ENCODE measurements at regions not wholly inside any gene's neighbourhood (a gene's known extent, or its start where the extent isn't known, plus 50 kb on each side); places are given as distances from the start of the nearest gene placed in this dataset.

DNA sequence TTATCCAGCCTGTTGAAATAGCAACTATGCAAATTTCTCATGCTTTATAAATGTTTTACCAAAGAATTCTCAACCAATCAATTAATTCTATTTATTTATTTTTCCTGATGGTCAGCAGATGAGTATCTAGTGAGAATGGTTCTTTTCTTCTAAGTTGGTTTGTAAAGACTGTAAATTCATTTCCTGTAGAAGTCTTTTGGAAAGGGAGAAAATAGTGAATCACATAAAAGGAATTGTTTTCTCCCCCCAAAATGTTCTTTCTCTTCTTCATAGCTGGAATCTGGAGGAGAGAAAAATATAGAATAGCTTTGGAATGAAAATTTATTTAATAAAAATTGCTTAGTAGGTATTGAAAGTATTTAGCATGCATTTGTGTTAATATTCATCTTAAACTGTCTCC lies 836.1 kb upstream of the ZEB2 start:
- Histone ChIP-seq H3K4me3 (ENCODE audit: low read depth, low read length) (no peak overlapping the region), H3K4me1 (ENCODE audit: insufficient read depth) (no peaks in the 10 kb centered on the region), H3K27ac (ENCODE audit: low read depth) (no peak overlapping the region), H3K36me3 (ENCODE audit: insufficient read depth) (peaks cover 1% of the 10 kb centered on the region)
- DNase-seq (ENCODE audit: extremely low spot score) = no peak

- WGBS = 65% methylated on average over 5 of the region's 5 CpGs
- DNase-seq (ENCODE audit: extremely low spot score) = no peak
- H3K4me3 ChIP-seq (ENCODE audit: low read depth, low read length) = no peak overlapping the region
- no peaks in the 10 kb centered on the region for H3K4me1 ChIP-seq (ENCODE audit: insufficient read depth)
- no peak overlapping the region for H3K27ac ChIP-seq (ENCODE audit: low read depth)
- no peaks in the 10 kb centered on the region for H3K36me3 ChIP-seq (ENCODE audit: insufficient read depth)
Observed at GRCh38 chr2:145352484-145352883, 832.6 kb upstream of the ZEB2 start.

GRCh38 chr2:145351864-145352425 lies 832.0 kb upstream of the ZEB2 start:
- no peak overlapping the region for H3K27ac ChIP-seq (ENCODE audit: low read depth)
- WGBS = 92% methylated on average over 2 of the region's 2 CpGs
- no peaks in the 10 kb centered on the region for H3K4me1 ChIP-seq (ENCODE audit: insufficient read depth)
- no peaks in the 10 kb centered on the region for H3K36me3 ChIP-seq (ENCODE audit: insufficient read depth)
- no peak for DNase-seq (ENCODE audit: extremely low spot score)
- H3K4me3 ChIP-seq (ENCODE audit: low read depth, low read length) = no peak overlapping the region

DNA sequence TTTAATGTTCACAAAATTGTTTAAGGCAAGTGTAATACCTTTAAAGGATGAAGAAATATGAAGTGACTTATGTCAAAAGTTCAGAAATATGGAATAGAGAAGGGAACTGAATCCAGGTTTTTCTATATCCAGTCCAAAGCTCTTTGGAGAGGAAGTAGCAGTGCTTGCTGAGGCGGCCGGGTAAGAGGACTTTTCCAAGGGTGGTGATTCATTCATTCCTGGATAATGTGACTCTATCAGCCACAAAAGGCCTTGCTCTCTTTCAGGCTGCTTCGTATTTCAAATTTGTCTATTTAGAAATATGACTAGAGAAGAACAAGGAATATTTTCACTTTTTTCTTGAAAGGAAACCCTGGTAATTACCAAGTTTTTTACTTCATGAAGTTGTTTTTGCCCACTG lies 830.1 kb upstream of the ZEB2 start:
- no peak for DNase-seq (ENCODE audit: extremely low spot score)
- Histone ChIP-seq H3K27ac (ENCODE audit: low read depth) (no peak overlapping the region), H3K4me3 (ENCODE audit: low read depth, low read length) (no peak overlapping the region), H3K4me1 (ENCODE audit: insufficient read depth) (no peaks in the 10 kb centered on the region), H3K36me3 (ENCODE audit: insufficient read depth) (no peaks in the 10 kb centered on the region)
- WGBS = 61% methylated on average over 3 of the region's 3 CpGs

- no peaks in the 10 kb centered on the region for H3K36me3 ChIP-seq (ENCODE audit: insufficient read depth)
- no peak for DNase-seq (ENCODE audit: extremely low spot score)
- H3K4me3 ChIP-seq (ENCODE audit: low read depth, low read length) = no peak overlapping the region
- H3K27ac ChIP-seq (ENCODE audit: low read depth) = no peak overlapping the region
- no peaks in the 10 kb centered on the region for H3K4me1 ChIP-seq (ENCODE audit: insufficient read depth)
Observed at GRCh38 chr2:145344076-145344724, 824.3 kb upstream of the ZEB2 start.

GRCh38 chr2:145343287-145343686 lies 823.4 kb upstream of the ZEB2 start:
- WGBS = 47% methylated on average over 2 of the region's 2 CpGs
- Histone ChIP-seq H3K36me3 (ENCODE audit: insufficient read depth) (no peaks in the 10 kb centered on the region), H3K4me3 (ENCODE audit: low read depth, low read length) (no peak overlapping the region), H3K4me1 (ENCODE audit: insufficient read depth) (no peaks in the 10 kb centered on the region), H3K27ac (ENCODE audit: low read depth) (no peak overlapping the region)
- DNase-seq (ENCODE audit: extremely low spot score) = no peak

- 87% methylated on average over 2 of the region's 2 CpGs for WGBS
- H3K27ac ChIP-seq (ENCODE audit: low read depth) = no peak overlapping the region
- H3K4me1 ChIP-seq (ENCODE audit: insufficient read depth) = no peaks in the 10 kb centered on the region
- no peaks in the 10 kb centered on the region for H3K36me3 ChIP-seq (ENCODE audit: insufficient read depth)
- no peak for DNase-seq (ENCODE audit: extremely low spot score)
- H3K4me3 ChIP-seq (ENCODE audit: low read depth, low read length) = no peak overlapping the region
Observed at GRCh38 chr2:145341536-145341935, 821.6 kb upstream of the ZEB2 start.

GRCh38 chr2:145339646-145340045 lies 819.7 kb upstream of the ZEB2 start:
- Histone ChIP-seq H3K27ac (ENCODE audit: low read depth) (no peak overlapping the region), H3K36me3 (ENCODE audit: insufficient read depth) (no peaks in the 10 kb centered on the region), H3K4me3 (ENCODE audit: low read depth, low read length) (no peak overlapping the region), H3K4me1 (ENCODE audit: insufficient read depth) (no peaks in the 10 kb centered on the region)
- DNase-seq (ENCODE audit: extremely low spot score) = no peak
- WGBS = 41% methylated on average over 3 of the region's 3 CpGs

DNA sequence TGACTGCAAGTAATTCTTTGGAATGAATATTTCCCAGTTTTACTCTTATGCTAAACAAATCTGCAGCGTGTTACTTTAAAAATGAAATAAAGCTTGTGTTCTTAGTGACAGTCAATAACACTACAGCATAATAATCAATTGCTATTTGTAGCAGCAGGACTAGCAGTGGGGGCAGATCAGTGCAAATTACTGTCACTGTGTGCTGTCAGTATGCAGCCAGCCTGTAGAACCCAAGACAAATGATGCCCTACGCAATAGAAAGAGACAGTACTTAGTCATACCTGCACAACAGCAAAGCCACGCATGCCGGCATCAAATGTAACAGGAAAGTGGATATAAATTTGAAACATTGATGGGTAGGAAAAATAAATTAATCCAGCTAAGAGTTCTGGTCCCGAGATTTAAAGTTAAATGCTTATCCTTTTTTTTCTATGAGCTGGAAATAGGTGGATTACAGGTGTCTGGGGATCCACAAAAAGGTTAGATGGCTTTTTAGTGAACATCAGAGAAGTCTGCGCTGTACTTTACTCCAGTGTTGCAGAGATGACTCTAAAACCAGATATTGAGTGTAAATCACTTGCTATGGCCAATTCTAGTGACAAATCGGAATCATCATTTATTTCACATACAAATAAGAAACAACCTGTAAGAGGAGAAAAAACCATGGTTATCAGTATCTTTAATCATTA lies 812.4 kb upstream of the ZEB2 start:
- no peak for DNase-seq (ENCODE audit: extremely low spot score)
- H3K4me3 ChIP-seq (ENCODE audit: low read depth, low read length) = no peak overlapping the region
- no peak overlapping the region for H3K27ac ChIP-seq (ENCODE audit: low read depth)
- 93% methylated on average over 7 of the region's 7 CpGs for WGBS
- H3K4me1 ChIP-seq (ENCODE audit: insufficient read depth) = no peaks in the 10 kb centered on the region
- H3K36me3 ChIP-seq (ENCODE audit: insufficient read depth) = no peaks in the 10 kb centered on the region

GRCh38 chr2:145329971-145330370 lies 810.1 kb upstream of the ZEB2 start:
- Histone ChIP-seq H3K36me3 (ENCODE audit: insufficient read depth) (no peaks in the 10 kb centered on the region), H3K4me1 (ENCODE audit: insufficient read depth) (no peaks in the 10 kb centered on the region), H3K27ac (ENCODE audit: low read depth) (no peak overlapping the region), H3K4me3 (ENCODE audit: low read depth, low read length) (no peak overlapping the region)
- DNase-seq (ENCODE audit: extremely low spot score) = no peak
- WGBS = 75% methylated on average over 1 of the region's 1 CpG

- Histone ChIP-seq H3K4me1 (ENCODE audit: insufficient read depth) (no peaks in the 10 kb centered on the region), H3K27ac (ENCODE audit: low read depth) (no peak overlapping the region), H3K4me3 (ENCODE audit: low read depth, low read length) (no peak overlapping the region), H3K36me3 (ENCODE audit: insufficient read depth) (no peaks in the 10 kb centered on the region)
- 80% methylated on average over 4 of the region's 4 CpGs for WGBS
- DNase-seq (ENCODE audit: extremely low spot score) = no peak
Observed at GRCh38 chr2:145325485-145325884, 805.6 kb upstream of the ZEB2 start.

DNA sequence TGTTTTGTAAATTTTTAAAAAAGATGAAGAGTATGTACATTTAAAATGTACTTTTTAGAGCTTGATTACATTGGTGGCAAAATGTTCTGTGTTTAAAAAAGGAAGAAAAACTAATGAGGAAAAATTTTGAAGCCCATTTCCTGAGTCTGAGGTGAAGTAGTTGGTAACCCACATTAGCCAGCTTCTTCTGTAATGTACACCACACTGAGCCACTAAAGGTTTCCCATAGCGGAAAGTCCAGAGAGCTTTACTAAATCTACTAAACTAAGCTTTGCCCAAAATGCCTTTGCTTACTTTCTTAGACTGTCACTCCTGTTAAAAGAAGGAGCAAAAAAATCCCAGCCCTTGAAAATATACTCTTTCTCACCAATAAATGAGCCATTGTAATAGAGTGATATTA lies 804.8 kb upstream of the ZEB2 start:
- WGBS = 97% methylated on average over 1 of the region's 1 CpG

DNA sequence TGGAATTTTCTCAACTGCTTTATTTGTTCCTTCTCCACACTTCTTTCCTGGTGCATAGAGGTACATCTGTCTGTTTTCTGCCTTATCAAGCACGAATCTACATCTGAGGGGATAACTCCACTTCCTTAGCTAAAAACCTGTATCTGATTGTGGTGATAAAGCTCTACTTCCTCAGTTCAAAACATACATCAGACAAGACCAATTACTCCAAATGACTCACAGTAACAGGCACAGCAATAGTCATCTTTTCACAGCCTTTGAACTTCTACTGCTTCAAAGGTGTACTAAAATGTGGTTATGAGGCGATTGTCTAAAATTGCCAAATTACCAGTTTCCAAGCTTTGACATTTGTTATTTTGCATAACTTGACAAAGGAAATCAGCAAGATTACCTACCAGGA lies 803.6 kb upstream of the ZEB2 start:
- WGBS = 74% methylated on average over 2 of the region's 2 CpGs
- no peak for DNase-seq (ENCODE audit: extremely low spot score)
- no peaks in the 10 kb centered on the region for H3K36me3 ChIP-seq (ENCODE audit: insufficient read depth)
- H3K27ac ChIP-seq (ENCODE audit: low read depth) = no peak overlapping the region
- no peak overlapping the region for H3K4me3 ChIP-seq (ENCODE audit: low read depth, low read length)
- H3K4me1 ChIP-seq (ENCODE audit: insufficient read depth) = no peaks in the 10 kb centered on the region

More for the DNA sequence above, 804.8 kb upstream of the ZEB2 start:
- Histone ChIP-seq H3K27ac (ENCODE audit: low read depth) (no peak overlapping the region), H3K4me1 (ENCODE audit: insufficient read depth) (no peaks in the 10 kb centered on the region), H3K36me3 (ENCODE audit: insufficient read depth) (no peaks in the 10 kb centered on the region), H3K4me3 (ENCODE audit: low read depth, low read length) (no peak overlapping the region)
- no peak for DNase-seq (ENCODE audit: extremely low spot score)

- no peaks in the 10 kb centered on the region for H3K4me1 ChIP-seq (ENCODE audit: insufficient read depth)
- WGBS = 92% methylated on average over 2 of the region's 2 CpGs
- no peak for DNase-seq (ENCODE audit: extremely low spot score)
- no peak overlapping the region for H3K4me3 ChIP-seq (ENCODE audit: low read depth, low read length)
- no peaks in the 10 kb centered on the region for H3K36me3 ChIP-seq (ENCODE audit: insufficient read depth)
- H3K27ac ChIP-seq (ENCODE audit: low read depth) = no peak overlapping the region
Observed at GRCh38 chr2:145321344-145321743, 801.4 kb upstream of the ZEB2 start.
